Upper lobe of right lung (tissue), 1 donor: ENCODE measurements at regions not wholly inside any gene's neighbourhood (a gene's known extent, or its start where the extent isn't known, plus 50 kb on each side); places are given as distances from the start of the nearest gene placed in this dataset.
"Not testable (repeated sequence)": the region's sequence is repeated elsewhere in the genome, so short reads cannot be mapped to it uniquely, and the experiment has no call there.

Experiments used
- ATAC-seq: fragments of 200-7000 bp; cut with Tn5 transposase; one replicate; pipeline ENCODE4 v1.9.1; 2020; ENCODE audit warnings: mild to moderate bottlenecking, moderate library complexity
- DNase-seq: peaks from one replicate; pipeline ENCODE4 v3.0.0-alpha.2; 2020
- H3K27ac ChIP-seq: fragments of 200-600 bp; one replicate; pipeline ENCODE4 v1.8.0; 2022
- H3K27me3 ChIP-seq: fragments of 200-600 bp; one replicate; pipeline ENCODE4 v1.8.0; 2022; ENCODE audit warnings: mild to moderate bottlenecking
- H3K36me3 ChIP-seq: fragments of 200-600 bp; one replicate; pipeline ENCODE4 v1.8.0; 2022
- H3K4me1 ChIP-seq: fragments of 200-600 bp; one replicate; pipeline ENCODE4 v1.8.0; 2022
- H3K4me3 ChIP-seq: fragments of 200-600 bp; one replicate; pipeline ENCODE4 v1.8.0; 2022; ENCODE audit warnings: mild to moderate bottlenecking
- H3K9me3 ChIP-seq: fragments of 200-600 bp; one replicate; pipeline ENCODE4 v1.8.0; 2022
- CTCF ChIP-seq: fragments of 200-600 bp; IDR thresholded peaks from one replicate; pipeline ENCODE4 v1.8.0; 2022; ENCODE audit warnings: antibody characterized with exemption
- intact Hi-C: fragments of 100-400 bp; cut with DNase I; formaldehyde crosslinking; loops from one replicate; pipeline ENCODE4 v1.11.0; 2022
- donor health status: DM: no; HTN: yes; CAD: no; lungs with severe emphysema.

- no peaks in the 10 kb centered on the region for H3K36me3 ChIP-seq
- DNase-seq (no peak), ATAC-seq (no peak)
- H3K27me3 ChIP-seq = no peaks in the 10 kb centered on the region
- no peaks in the 10 kb centered on the region for H3K9me3 ChIP-seq
- no peak overlapping the region for H3K4me3 ChIP-seq
- intact Hi-C loops = no loop called here
- no peak overlapping the region for H3K27ac ChIP-seq
- no peak for TF ChIP-seq CTCF
- H3K4me1 ChIP-seq = no peaks in the 10 kb centered on the region
Observed at GRCh38 chr4:126762663-126763247, 870.0 kb upstream of the INTU start.

- ATAC-seq = no peak
Observed at GRCh38 chr4:126766241-126766640, 866.5 kb upstream of the INTU start.

DNA sequence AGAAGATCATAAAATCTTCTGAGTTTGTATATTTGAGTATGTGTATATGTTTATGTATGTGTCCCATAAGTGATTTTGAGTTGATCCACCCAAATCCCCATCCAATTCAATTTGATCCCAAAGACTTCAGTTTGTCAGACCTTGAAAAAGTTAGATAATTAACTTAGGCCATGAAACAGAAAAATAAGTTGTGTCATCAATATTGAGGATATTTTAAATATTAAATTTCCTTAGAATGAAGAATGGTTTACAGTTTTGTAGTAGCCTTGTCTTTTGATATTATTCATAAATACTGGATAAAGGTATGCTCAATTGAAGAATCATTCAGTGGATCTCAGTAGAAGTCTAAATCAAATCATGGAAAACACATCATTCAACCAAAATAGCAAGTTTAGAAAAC is 864.4 kb upstream of the INTU start:
- H3K4me1 ChIP-seq = no peaks in the 10 kb centered on the region
- H3K9me3 ChIP-seq = no peaks in the 10 kb centered on the region
- no peak for DNase-seq
- no peak for ATAC-seq
- no peak overlapping the region for H3K27ac ChIP-seq
- H3K27me3 ChIP-seq = no peaks in the 10 kb centered on the region
- intact Hi-C loops = no loop called here
- no peak for TF ChIP-seq CTCF
- no peak overlapping the region for H3K4me3 ChIP-seq
- H3K36me3 ChIP-seq = no peaks in the 10 kb centered on the region

More at GRCh38 chr4:126766241-126766640, 866.5 kb upstream of the INTU start:
- Histone ChIP-seq H3K36me3 (no peaks in the 10 kb centered on the region), H3K27me3 (no peaks in the 10 kb centered on the region), H3K27ac (no peak overlapping the region), H3K4me3 (no peak overlapping the region), H3K4me1 (no peaks in the 10 kb centered on the region), H3K9me3 (no peaks in the 10 kb centered on the region)
- intact Hi-C loops = no loop called here
- TF ChIP-seq CTCF = no peak
- DNase-seq = no peak

DNA sequence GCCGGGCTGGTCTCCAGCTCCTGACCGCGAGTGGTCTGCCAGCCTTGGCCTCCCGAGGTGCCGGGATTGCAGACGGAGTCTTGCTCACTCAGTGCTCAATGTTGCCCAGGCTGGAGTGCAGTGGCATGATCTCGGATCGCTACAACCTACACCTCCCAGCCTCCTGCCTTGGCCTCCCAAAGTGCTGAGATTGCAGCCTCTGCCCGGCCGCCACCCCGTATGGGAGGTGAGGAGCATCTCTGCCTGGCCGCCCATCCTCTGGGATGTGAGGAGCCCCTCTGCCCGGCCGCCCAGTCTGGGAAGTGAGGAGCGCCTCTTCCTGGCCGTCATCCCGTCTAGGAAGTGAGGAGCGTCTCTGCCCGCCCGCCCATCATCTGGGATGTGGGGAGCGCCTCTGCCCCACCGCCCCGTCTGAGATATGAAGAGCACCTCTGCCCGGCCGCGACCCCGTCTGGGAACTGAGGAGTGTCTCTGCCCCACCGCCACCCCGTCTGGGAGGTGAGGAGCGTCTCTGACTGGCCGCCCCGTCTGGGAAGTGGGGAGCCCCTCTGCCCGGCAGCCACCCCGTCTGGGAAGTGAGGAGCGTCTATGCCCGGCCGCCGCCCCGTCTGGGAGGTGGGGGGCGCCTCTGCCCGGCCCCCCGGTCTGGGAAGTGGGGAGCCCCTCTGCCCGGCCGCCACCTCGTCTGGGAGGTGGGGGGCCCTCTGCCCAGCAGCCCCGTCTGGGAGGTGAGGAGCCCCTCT is 861.8 kb upstream of the INTU start:
- H3K9me3 ChIP-seq, H3K36me3 ChIP-seq, intact Hi-C loops, H3K27me3 ChIP-seq, ATAC-seq, H3K4me1 ChIP-seq, H3K4me3 ChIP-seq, H3K27ac ChIP-seq, DNase-seq: not testable (repeated sequence)

GRCh38 chr4:126771618-126772017 is 861.1 kb upstream of the INTU start:
- H3K4me1 ChIP-seq, H3K27me3 ChIP-seq, DNase-seq, H3K36me3 ChIP-seq, H3K4me3 ChIP-seq, H3K27ac ChIP-seq, H3K9me3 ChIP-seq, ATAC-seq, intact Hi-C loops: not testable (repeated sequence)

GRCh38 chr4:126772662-126773061 is 860.1 kb upstream of the INTU start:
- Histone ChIP-seq H3K4me3 (no peak overlapping the region), H3K36me3 (no peaks in the 10 kb centered on the region), H3K27ac (no peak overlapping the region), H3K27me3 (no peaks in the 10 kb centered on the region), H3K9me3 (no peaks in the 10 kb centered on the region), H3K4me1 (no peaks in the 10 kb centered on the region)
- DNase-seq (no peak), ATAC-seq (no peak)
- no peak for TF ChIP-seq CTCF
- intact Hi-C loops = no loop called here
